Left colon (tissue), 2 donors: ENCODE measurements at regions not wholly inside any gene's neighbourhood (a gene's known extent, or its start where the extent isn't known, plus 50 kb on each side); places are given as distances from the start of the nearest gene placed in this dataset.
"Not testable (repeated sequence)": the region's sequence is repeated elsewhere in the genome, so short reads cannot be mapped to it uniquely, and the experiment has no call there.

Source experiments
- ATAC-seq: fragments of 200-7000 bp; cut with Tn5 transposase; one replicate; pipeline ENCODE4 v1.9.1; 2020; ENCODE audit warnings: mild to moderate bottlenecking, moderate library complexity
- DNase-seq, 2 donors: peaks; one replicate each; pipeline ENCODE4 v3.0.0-alpha.2; 2020
- intact Hi-C, 2 donors: fragments of 100-400 bp; cut with DNase I in 1 of 2; cut with micrococcal nuclease in 1 of 2; formaldehyde crosslinking; loops; one replicate each; pipeline versions ENCODE4 v1.11.2 to v1.14.0; 2022; cut with DNase I, micrococcal nuclease
- donor health status: DM: no; HTN: no; CAD: no.
- donor health status: DM: yes; HTN: yes; CAD: no.

- intact Hi-C loops, result no loop called here
- DNase-seq (no peak), ATAC-seq (no peak)
Measured at GRCh38 chr5:42306287-42306686, 117.0 kb upstream of the GHR start.

- DNase-seq, result no peak
- ATAC-seq, result no peak
- intact Hi-C loops, result no loop called here
Measured at GRCh38 chr5:42309865-42310264, 113.4 kb upstream of the GHR start.

GRCh38 chr5:42315214-42315613 is 108.0 kb upstream of the GHR start:
- ATAC-seq (no peak), DNase-seq (no peak)
- intact Hi-C loops, result no loop called here

- ATAC-seq (no peak), DNase-seq (no peak)
- intact Hi-C loops, result no loop called here
Measured at GRCh38 chr5:42317575-42317974, 105.7 kb upstream of the GHR start.

- DNase-seq, ATAC-seq, intact Hi-C loops: not testable (repeated sequence)
Measured at GRCh38 chr5:42319546-42319945, 103.7 kb upstream of the GHR start.

GRCh38 chr5:42321785-42322184 is 101.5 kb upstream of the GHR start:
- intact Hi-C loops, result no loop called here
- DNase-seq (no peak), ATAC-seq (no peak)

GRCh38 chr5:42337143-42337542 is 86.1 kb upstream of the GHR start:
- intact Hi-C loops, result no loop called here
- DNase-seq, result no peak
- no peak for ATAC-seq

GRCh38 chr5:42337607-42338006 is 85.6 kb upstream of the GHR start:
- DNase-seq (no peak), ATAC-seq (no peak)
- intact Hi-C loops, result no loop called here

GRCh38 chr5:42338136-42338535 is 85.1 kb upstream of the GHR start:
- ATAC-seq (no peak), DNase-seq (no peak)
- intact Hi-C loops, result no loop called here

- intact Hi-C loops, result no loop called here
- ATAC-seq, result no peak
- DNase-seq, result no peak
Measured at GRCh38 chr5:42349163-42349562, 74.1 kb upstream of the GHR start.

- ATAC-seq (no peak), DNase-seq (no peak)
- intact Hi-C loops, result no loop called here
Measured at GRCh38 chr5:42351956-42352355, 71.3 kb upstream of the GHR start.

- ATAC-seq, result no peak
- no peak for DNase-seq
- intact Hi-C loops, result no loop called here
Measured at GRCh38 chr5:42360056-42360455, 63.2 kb upstream of the GHR start.

- ATAC-seq (no peak), DNase-seq (no peak)
- intact Hi-C loops, result no loop called here
Measured at GRCh38 chr5:42360616-42361314, 62.5 kb upstream of the GHR start.

GRCh38 chr5:42361315-42361688 is 61.9 kb upstream of the GHR start:
- no peak for ATAC-seq
- DNase-seq, result no peak
- intact Hi-C loops, result no loop called here

- intact Hi-C loops, result no loop called here
Measured at GRCh38 chr5:42366051-42366450, 57.2 kb upstream of the GHR start.

More at GRCh38 chr5:42366051-42366450, 57.2 kb upstream of the GHR start:
- ATAC-seq, result no peak
- DNase-seq, result no peak
